ENCODE measurements at regions not wholly inside any gene's neighbourhood (a gene's known extent, or its start where the extent isn't known, plus 50 kb on each side); places are given as distances from the start of the nearest gene placed in this dataset.
"Not testable (repeated sequence)": the region's sequence is repeated elsewhere in the genome, so short reads cannot be mapped to it uniquely, and the experiment has no call there.

- TF ChIP-seq CTCF (IDR thresholded peaks at IDR 0.05; ENCODE audit: insufficient read depth, low read depth, low read length, missing control alignments), result no peak
- no peak overlapping the region for H3K4me3 ChIP-seq (ENCODE audit: low read depth, low read length)
- DNase-seq (ENCODE audit: low read depth), result no peak
Measured at GRCh38 chr14:40365305-40365704, 933.1 kb upstream of the FBXO33 start.

- DNase-seq (ENCODE audit: low read depth), result no peak
- H3K4me3 ChIP-seq (ENCODE audit: low read depth, low read length), result no peak overlapping the region
- TF ChIP-seq CTCF (IDR thresholded peaks at IDR 0.05; ENCODE audit: insufficient read depth, low read depth, low read length, missing control alignments), result no peak
Measured at GRCh38 chr14:40362856-40363255, 930.6 kb upstream of the FBXO33 start.

- no peak overlapping the region for H3K4me3 ChIP-seq (ENCODE audit: low read depth, low read length)
- no peak for DNase-seq (ENCODE audit: low read depth)
- TF ChIP-seq CTCF (IDR thresholded peaks at IDR 0.05; ENCODE audit: insufficient read depth, low read depth, low read length, missing control alignments), result no peak
Measured at GRCh38 chr14:40354754-40355153, 922.5 kb upstream of the FBXO33 start.

- H3K4me3 ChIP-seq (ENCODE audit: low read depth, low read length); DNase-seq (ENCODE audit: low read depth): not testable (repeated sequence)
Measured at GRCh38 chr14:40348104-40348503, 915.9 kb upstream of the FBXO33 start.

- TF ChIP-seq CTCF (IDR thresholded peaks at IDR 0.05; ENCODE audit: insufficient read depth, low read depth, low read length, missing control alignments), result no peak
- no peak for DNase-seq (ENCODE audit: low read depth)
- no peak overlapping the region for H3K4me3 ChIP-seq (ENCODE audit: low read depth, low read length)
Measured at GRCh38 chr14:40347675-40348074, 915.4 kb upstream of the FBXO33 start.

- TF ChIP-seq CTCF (IDR thresholded peaks at IDR 0.05; ENCODE audit: insufficient read depth, low read depth, low read length, missing control alignments), result no peak
- no peak overlapping the region for H3K4me3 ChIP-seq (ENCODE audit: low read depth, low read length)
- no peak for DNase-seq (ENCODE audit: low read depth)
Measured at GRCh38 chr14:40346275-40346674, 914.0 kb upstream of the FBXO33 start.

- no peak for TF ChIP-seq CTCF (IDR thresholded peaks at IDR 0.05; ENCODE audit: insufficient read depth, low read depth, low read length, missing control alignments)
- H3K4me3 ChIP-seq (ENCODE audit: low read depth, low read length), result no peak overlapping the region
- DNase-seq (ENCODE audit: low read depth), result no peak
Measured at GRCh38 chr14:40345334-40345733, 913.1 kb upstream of the FBXO33 start.

- no peak for DNase-seq (ENCODE audit: low read depth)
- TF ChIP-seq CTCF (IDR thresholded peaks at IDR 0.05; ENCODE audit: insufficient read depth, low read depth, low read length, missing control alignments), result no peak
- H3K4me3 ChIP-seq (ENCODE audit: low read depth, low read length), result no peak overlapping the region
Measured at GRCh38 chr14:40340708-40341107, 908.5 kb upstream of the FBXO33 start.

Measured in GM12865 (cell line).